UCSD-AML1 (cell line): ENCODE measurements at regions not wholly inside any gene's neighbourhood (a gene's known extent, or its start where the extent isn't known, plus 50 kb on each side); places are given as distances from the start of the nearest gene placed in this dataset.
A peak's percentile ranks its signal among the peaks of the same experiment; 100 is the strongest.

Experiments
- DNase-seq: peaks from one replicate; lab custom pipeline; 2025; ENCODE audit not compliant: unreplicated experiment; lab: John Stamatoyannopoulos, UW

DNA sequence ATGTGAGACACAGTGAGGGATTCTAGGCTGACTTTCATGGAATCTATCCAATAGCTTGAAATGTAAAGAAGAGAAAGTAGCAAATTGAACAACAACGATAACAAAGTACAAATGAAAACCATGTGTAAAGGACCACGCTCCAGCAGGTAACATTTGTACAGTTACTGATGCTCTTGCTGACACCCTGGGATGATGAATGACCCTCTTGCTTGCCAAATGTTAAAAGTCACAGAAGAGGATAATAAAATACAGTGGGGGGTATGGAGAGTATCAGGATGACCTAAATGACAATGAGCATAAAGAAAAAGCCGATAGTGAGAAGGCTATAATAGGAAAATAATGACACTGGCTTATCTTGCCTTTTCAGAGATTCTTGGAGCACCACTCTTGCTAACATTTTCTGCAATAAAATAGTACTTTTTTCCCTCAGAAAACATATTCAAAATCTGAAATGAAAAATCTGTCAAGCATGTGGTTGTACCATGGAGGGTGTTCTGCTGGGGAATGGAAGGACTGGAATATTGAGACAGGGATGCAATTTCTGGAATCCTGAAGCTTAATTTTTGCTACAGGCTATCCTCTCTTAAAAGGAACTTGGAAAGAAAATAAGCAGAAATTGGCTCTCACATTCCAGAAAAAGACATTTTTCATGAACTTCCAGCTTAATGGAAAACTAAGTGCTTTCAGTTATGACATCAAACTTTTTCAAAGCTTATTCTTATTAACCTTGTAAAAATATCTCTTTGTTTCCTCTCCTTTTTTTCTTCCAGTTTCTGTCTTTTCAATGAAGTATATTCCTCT lies 303.2 kb upstream of the GHITM start:
- DNase-seq: no peak

DNA sequence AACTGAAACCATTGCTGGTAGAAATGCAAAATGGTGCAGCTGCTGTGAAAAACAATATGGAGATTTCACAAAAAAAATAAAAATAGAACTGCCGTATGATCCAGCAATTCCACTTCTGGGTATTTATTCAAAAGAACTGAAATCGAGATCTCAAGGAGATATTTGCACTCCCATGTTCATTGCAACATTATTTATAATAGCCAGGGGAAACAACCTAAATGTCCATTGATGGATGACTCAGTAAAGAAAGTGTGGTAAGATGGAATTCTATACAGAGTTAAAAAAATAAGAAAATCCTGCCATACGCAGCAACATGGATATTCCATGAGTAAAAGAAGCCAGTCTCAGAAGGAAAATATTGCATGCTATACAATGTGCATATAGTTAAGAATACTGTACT lies 290.6 kb upstream of the GHITM start:
- no peak for DNase-seq

DNA sequence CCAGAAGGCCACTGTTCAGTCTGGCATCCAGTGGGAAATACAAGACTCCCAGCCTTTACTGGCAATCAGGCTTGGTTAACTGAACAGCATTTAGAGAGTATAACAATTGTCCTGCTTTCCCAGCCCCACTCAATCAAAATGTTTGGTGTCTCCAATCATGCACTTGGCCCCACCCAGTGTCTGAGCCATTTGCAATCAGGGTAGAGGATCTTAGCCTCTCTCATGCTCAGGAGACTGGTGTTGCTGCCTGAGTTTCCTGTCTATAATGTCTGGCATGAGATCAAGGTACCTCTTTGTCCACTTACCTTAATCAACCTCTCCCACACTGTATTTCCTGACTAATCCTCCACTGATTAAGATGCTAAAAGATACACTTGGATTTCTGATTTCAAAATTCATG lies 290.2 kb upstream of the GHITM start:
- no peak for DNase-seq

DNA sequence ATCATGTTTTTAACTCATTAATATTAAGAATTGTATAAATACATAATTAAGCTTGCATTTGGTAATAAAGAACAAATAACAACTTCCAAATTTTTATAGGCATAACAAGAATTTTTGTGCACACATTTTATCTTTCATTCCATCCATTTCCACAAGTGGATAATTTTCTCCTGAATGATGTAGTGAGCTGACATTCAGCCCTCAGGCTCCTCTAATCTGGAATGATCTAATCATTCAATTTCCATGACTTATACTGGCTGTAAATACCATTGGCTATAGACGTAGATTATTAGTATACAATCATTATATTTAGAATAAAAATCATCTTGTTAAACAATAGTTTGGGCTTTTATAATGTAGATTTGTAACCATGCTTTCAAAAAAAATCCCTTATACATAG lies 287.2 kb upstream of the GHITM start:
- no peak for DNase-seq

DNA sequence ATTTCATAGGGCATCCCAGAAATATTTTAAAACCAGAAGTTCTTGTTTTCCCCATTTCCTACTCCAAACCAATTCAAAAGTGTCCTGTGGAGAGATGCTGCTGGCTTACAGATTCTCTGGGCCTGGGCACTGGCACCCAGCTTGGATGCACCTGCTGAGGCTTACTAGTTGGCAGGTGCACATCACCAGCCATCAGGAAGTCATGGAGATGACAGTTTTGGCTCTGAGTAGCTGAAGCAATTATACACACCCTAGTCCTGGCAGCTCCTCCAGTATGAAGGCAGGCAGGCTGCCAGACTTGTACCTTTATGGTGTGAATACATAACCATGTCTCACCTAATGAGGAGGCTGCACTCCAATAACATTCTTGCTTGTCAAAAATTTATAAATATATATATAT lies 276.6 kb upstream of the GHITM start:
- DNase-seq: no peak

DNA sequence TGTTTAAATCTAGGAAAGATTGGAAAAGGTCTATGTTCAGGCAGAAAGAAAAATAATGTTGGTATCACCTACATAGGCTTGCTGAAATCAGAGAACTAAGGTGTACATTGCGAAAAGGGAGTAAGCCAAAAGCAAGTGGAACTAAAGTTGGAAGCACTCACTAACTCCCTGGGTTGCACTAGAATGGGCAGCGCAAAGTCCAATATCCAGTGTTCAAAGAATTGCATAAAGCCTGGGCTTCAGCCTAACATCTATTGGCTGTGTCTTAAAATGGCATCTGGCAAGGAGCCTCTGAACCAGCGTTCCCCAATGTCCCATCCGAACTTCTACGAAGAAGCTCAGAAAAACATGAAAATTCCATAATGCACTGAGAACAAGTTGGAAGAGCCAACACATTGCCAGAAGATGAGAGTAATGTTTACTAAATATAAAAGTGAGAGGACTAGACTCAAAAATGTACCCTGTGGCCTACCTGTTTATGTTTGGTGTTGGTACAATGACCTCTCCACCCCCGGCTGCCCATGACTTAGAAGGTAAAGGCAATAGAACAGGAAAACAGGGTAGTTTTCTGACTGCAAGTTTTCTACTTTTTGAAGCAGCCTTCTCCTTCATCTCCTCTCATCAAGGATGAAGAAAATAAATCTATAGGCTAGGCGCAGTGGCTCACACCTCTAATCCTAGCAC lies 275.9 kb upstream of the GHITM start:
- no peak for DNase-seq

DNA sequence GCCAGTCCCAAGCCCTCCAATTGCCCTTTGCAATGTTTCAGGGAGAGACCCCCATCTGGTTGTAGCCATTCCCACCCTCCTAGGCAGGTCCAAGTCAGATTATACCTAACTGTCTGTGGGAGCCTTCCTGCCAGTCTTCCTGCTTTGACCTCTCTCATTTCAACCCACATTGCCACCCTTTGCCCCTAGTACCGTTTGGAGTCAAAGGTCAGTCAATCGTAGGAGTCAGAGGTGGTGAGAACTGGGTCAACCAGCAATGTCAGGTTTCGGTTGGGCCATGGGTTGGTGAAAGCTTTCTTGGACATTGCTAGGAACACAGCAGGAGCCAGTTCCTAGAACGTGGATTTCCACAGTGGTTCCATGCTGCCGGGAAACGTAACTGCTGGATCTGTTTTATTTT lies 269.4 kb upstream of the GHITM start:
- DNase-seq: no peak

DNA sequence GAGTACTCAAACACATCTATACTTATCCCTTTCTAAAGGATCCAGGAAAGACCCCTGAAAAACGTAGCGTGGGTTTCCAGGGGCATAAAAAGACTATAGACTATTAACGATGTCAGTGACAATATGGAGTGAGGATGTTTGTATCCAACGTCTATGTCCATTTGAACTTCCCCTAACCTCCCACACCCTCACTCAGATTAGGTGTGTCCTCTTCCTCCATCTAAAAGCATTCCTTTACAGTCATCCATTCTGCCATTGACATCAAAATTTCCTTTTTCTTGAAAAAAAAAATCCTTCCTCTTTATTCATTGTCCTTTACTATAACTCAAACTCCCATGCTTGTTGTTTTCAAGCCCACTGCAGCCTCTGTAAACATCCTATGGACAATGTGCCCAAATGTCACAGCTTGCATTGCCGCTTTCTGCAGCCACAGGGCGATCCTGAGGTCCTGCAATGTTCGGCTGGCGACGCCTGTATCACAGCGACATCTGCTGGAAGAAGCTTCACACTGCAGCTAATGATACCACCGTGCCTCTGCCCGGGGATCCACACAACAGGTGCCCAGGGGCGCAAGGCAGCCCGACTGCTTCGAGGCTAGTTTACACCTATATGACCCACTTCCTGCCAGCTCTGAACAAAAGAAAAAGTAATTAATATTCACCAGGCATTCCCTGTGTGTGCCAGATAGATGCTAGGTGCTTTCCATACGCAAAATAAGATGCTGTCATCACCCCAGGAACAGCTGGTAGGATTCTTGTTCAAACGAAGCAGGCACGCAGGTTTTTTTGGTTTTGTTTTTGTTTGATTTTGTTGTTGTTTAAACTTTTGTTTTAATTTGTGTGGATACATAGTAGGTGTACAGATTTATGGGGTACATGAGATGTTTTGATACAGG lies 267.9 kb upstream of the GHITM start:
- peak; percentile 59 for DNase-seq

DNA sequence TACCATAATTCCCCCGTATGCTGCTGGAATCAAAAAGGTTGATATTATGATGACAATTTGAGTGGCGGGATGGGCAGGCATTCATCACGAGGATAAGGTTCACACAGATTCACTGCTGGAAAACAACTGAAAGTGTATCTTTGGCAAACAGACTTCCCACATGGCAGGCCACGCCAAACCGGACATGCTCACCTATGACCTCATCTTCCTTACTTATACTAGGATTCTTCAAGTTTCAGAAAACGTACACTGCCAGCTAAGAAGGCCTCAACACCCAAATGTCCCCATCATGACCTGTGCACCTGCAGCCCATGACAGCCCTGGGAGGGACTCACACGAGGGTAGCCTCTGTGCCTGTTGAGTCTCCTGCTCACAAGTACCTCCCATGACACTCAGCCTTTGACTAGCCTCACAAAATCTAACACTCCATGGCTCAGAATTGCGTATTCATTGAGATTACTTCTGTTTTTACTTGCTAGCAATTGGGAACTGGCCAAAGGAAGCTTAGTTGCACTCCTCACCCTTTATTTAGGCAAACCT lies 259.0 kb upstream of the GHITM start:
- DNase-seq: no peak

DNA sequence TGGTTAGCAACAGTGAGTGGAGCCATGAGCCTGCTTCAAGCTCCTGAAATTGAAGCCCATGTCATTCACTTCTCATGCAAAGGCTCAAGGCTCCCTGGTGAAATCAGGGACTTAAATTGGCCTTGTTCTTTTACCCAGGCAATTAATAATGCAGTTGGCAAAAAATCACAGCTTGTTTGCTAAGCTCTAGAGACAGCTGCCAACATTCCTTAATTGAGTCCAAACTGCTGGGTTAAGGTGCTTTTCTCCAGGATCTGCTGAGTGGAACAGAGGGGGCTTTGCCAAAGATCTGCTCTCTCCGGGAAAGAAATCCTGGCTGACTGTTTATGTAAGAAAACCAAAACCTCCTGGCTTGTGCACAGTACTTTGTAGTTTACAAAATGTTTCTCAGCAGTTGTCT lies 257.6 kb upstream of the GHITM start:
- DNase-seq: no peak

DNA sequence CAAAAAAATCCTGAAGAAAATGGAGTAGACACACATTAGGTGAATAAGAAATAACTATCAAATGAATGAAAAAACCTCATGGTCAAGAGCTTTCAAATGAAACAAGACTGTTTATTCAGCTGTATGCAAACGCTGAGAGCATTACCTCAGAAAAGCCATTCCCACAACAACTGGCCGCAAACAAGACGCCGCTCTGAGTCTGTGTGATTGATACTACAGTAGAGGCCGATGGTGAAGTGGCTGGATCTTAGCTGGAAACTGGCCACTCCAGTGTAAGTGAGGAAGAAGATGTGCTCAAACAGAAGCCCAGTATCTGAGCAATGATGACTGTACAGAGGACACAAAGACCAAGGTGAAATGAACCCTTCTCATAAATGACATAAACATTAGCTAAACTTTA lies 252.4 kb upstream of the GHITM start:
- DNase-seq: no peak

DNA sequence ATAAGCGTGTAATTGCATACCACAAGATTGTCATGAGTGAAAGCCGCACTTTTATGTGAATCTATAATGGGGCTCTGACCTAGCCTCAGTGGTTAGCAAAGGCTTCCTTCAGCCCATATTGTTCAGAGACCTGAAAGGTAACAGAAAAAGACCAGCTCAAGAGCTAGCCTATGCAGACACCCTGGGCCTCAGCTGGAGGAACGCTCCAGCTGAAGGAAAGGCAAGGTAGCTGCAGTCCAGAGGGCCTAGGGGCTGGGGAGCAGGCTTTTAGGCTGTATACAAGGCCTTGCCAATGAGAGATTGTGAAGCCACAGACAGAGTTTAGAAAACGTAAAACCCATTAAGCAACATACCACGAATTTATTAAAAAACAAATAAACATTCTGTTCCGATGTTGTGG lies 246.6 kb upstream of the GHITM start:
- DNase-seq: no peak

DNA sequence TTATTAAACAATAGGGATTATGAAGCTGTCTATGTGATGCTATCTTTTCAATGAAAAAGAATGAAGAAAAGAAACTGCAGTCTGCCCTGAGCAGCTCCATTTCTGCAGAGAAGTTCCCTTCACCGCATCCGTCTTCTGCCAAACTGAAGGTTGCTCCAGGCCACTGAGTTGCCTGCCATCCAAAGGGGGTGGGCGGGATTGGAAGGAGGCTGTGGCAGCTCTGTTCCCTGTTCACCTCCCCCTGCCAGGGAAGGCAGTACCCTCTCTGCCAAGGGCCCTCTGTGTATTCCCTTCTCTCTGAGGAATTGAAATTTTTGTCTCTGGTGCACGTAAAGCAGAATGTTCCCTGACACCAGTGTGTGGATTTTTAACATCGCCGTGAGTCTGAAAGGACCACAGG lies 243.1 kb upstream of the GHITM start:
- no peak for DNase-seq

DNA sequence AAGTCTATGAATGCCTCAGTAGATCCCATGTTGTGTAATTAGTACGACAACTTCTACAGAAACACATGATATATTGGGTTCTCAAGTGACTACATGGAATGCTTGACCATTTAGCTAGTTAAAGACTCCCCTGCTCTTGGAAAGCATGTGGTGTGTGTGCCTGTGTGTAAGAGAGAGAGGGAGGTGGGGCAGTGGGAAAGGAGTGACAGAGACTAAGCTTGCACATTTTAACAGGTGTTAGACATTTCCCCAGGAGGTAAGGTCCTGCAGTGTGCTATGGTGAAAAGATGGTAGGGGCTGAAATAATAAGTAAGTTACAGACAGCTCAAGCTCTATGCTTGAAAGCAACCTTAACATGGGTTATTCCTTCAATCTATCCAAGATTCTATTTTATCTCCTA lies 241.7 kb upstream of the GHITM start:
- no peak for DNase-seq

DNA sequence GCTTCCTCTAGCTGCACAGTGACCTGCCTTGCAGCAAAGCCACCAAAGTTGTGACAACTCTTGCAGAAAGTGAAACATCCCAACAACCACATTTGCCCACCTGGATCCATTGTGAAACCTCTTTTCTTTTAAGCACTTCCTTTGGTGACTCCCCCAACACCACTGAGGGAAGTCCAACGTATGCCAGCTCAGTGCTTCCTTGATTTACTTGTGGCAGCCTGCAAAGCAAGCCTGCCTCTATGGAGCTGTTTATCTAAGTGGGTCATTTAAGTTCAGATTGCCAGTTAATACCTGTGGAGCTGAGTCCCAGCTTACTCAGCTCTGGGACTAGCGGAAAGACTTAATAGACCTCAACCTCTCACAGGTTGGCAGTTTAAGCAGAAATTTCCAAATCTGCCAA lies 230.8 kb upstream of the GHITM start:
- no peak for DNase-seq

DNA sequence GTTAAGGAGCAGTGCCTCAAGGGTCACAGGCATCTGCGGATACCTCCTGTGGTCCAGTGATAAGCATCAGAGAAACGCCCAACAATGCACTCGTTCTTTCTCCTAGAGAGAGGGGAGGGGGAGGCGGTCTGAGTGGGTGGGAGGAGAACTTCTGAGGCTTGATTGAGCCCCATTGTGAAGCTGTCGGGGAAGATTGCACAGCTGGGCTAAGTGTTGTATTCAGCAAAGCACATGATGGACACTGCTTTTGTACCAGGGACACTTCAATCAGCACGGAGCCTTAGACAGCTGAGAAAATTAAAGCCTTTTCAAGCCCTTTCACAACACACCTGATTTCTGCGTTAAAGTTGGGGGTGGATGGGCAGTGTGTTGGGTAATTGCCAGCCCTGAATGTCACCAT lies 230.3 kb upstream of the GHITM start:
- no peak for DNase-seq

DNA sequence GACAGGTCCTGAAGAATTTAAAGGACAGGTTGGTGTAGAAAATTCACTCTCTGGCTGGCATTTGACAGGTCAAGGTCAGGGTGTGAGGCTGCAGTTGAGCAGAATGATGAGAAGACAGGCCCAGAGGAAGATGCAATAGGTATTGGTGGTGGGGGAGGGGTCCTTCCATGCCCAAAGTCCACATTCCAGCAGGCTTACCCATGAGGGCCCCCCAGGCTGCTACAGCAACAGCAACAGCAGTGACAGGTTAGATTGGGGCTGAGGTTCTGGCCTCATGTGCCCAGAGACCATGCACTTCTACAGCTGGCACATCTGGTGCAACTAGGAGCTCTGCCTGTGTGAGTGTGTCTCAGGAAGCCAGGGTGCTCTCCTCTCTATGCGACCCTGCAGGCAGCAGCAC lies 223.5 kb upstream of the GHITM start:
- no peak for DNase-seq

DNA sequence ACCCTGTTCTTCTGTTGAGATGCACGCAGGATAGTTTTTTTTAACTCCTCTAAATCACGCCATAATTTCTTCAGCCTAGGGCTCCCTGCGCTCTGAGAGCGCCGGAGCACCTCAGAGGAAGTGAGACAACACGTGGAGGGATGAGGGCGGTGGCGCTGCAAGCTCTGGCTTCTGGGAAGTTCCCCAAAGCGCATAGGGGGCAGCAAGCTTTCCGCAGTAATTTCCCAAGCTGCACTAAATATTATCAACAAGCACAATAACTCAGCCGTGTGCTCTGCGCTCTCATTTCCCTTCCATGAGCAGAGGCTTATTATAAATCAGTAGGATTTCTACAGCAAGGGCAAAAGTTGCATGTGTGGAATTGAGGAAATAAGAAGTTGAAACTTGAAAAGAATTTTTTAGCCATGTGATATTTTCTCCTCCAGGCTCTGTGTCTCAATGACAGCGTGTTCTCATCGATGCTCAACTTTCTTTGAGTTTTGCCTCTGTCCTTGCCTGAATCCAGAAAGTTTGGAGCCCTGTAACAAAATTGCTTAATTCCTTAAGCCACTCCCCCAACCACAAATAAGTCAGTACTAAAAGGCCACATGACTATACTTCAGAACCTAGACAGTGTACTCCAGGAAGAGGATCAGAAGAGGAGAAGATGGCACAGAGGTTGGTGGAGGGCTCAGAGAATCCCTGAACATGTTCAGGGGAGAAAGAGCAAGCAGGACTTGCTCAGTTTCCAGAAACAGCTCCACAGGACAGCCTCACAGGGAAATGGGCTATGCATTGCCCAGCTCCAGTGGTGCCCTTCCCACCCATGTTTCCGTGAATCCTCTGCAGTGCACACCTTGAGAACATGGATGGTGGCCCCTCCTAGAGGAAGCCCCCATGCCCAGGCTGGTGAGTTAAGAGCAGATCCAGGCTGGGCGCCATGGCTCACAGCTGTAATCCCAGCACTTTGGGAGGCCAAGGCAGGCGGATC lies 221.5 kb upstream of the GHITM start:
- DNase-seq: peak; percentile 26

DNA sequence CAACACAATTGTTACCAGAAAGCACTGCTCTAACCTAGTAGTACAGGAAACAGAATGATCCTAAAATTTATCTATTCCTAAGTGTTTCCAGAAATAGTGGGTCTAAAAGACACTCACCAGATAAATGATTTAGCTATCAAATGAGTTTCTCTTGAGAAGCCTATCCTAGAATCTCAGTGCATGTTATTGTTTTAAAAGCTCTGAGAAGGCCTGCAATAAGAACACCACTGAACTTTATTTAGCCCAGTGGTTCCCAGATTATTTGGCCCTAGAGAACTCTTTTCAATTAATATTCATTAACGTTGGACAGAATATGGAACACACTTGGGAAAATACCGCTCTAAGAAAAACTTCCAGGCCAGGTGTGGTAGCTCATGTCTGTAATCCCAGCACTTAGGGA lies 220.1 kb upstream of the GHITM start:
- no peak for DNase-seq
